SK-N-SH treated with all-trans-retinoic acid at 6 μM for 48 hours (cell line): ENCODE measurements at regions not wholly inside any gene's neighbourhood (a gene's known extent, or its start where the extent isn't known, plus 50 kb on each side); places are given as distances from the start of the nearest gene placed in this dataset.

Experiments used
- ATAC-seq: fragments of 200-7000 bp; cut with Tn5 transposase; 3 replicates; pipeline ENCODE4 v1.9.1; 2020; ENCODE audit warnings: mild to moderate bottlenecking, moderate library complexity
- ARNTL ChIP-seq: fragments of 450-650 bp; formaldehyde crosslinking; IDR thresholded peaks from 2 replicates; pipeline ENCODE4 v1.5.0; 2020; ENCODE audit warnings: low read depth, mild to moderate bottlenecking, moderate library complexity, borderline replicate concordance
- BACH2 ChIP-seq: fragments of 250-450 bp; sonication (Bioruptor Pico); IDR thresholded peaks from 2 replicates; pipeline ENCODE4 v1.9.0; 2021; ENCODE audit warnings: mild to moderate bottlenecking, borderline replicate concordance
- CREB5 ChIP-seq: fragments of 250-450 bp; sonication (Bioruptor Pico); IDR thresholded peaks from 2 replicates; pipeline ENCODE4 v1.5.1; 2020; ENCODE audit warnings: low read depth, mild to moderate bottlenecking, moderate library complexity
- CSDC2 ChIP-seq: fragments of 250-450 bp; sonication (Bioruptor Pico); IDR thresholded peaks from 2 replicates; pipeline ENCODE4 v1.5.0; 2020; ENCODE audit warnings: mild to moderate bottlenecking, moderate library complexity
- ISL1 ChIP-seq: fragments of 250-450 bp; sonication (Bioruptor Pico); IDR thresholded peaks from 2 replicates; pipeline ENCODE4 v2.1.2; 2022; ENCODE audit warnings: mild to moderate bottlenecking, moderate library complexity
- OSR1 ChIP-seq: fragments of 250-450 bp; sonication (Bioruptor Pico); IDR thresholded peaks from 2 replicates; pipeline ENCODE4 v1.8.0; 2022; ENCODE audit warnings: moderate library complexity, mild to moderate bottlenecking, inconsistent platforms
- POU6F1 ChIP-seq: fragments of 250-450 bp; sonication (Bioruptor Pico); IDR thresholded peaks from 2 replicates; pipeline ENCODE4 v1.8.0; 2021; ENCODE audit warnings: low read depth, mild to moderate bottlenecking, moderate library complexity, borderline replicate concordance
- PPARA ChIP-seq: fragments of 250-450 bp; sonication (Bioruptor Pico); IDR thresholded peaks from 2 replicates; pipeline ENCODE4 v1.5.0; 2020; ENCODE audit warnings: mild to moderate bottlenecking, borderline replicate concordance
- SNAI2 ChIP-seq: fragments of 250-450 bp; sonication (Bioruptor Pico); IDR thresholded peaks from 2 replicates; pipeline ENCODE4 v1.5.0; 2020; ENCODE audit warnings: mild to moderate bottlenecking, moderate library complexity
- TOX ChIP-seq: fragments of 250-450 bp; sonication (Bioruptor Pico); IDR thresholded peaks from 2 replicates; pipeline ENCODE4 v1.8.0; 2021; ENCODE audit warnings: mild to moderate bottlenecking, moderate library complexity, borderline replicate concordance
- TSHZ2 ChIP-seq: fragments of 250-450 bp; sonication (Bioruptor Pico); IDR thresholded peaks from 2 replicates; pipeline ENCODE4 v1.5.0; 2020; ENCODE audit warnings: mild to moderate bottlenecking, moderate library complexity
- ZNF565 ChIP-seq: fragments of 450-650 bp; formaldehyde crosslinking; conservative IDR thresholded peaks from 2 replicates; pipeline ENCODE4 v1.5.0; 2020; ENCODE audit warnings: low read depth, mild to moderate bottlenecking, moderate library complexity
- ZNF70 ChIP-seq: fragments of 450-650 bp; formaldehyde crosslinking; IDR thresholded peaks from 2 replicates; pipeline ENCODE4 v1.5.0; 2020; ENCODE audit warnings: mild to moderate bottlenecking, moderate library complexity
- ZNF8 ChIP-seq: fragments of 450-650 bp; formaldehyde crosslinking; IDR thresholded peaks from 2 replicates; pipeline ENCODE4 v1.5.0; 2020; ENCODE audit warnings: mild to moderate bottlenecking, moderate library complexity

- no peak for TF ChIP-seq SNAI2 (CRISPR knock-in tag)
- no peak for TF ChIP-seq ZNF565 (CRISPR knock-in tag)
- TF ChIP-seq ZNF70 (CRISPR knock-in tag) = no peak
- no peak for TF ChIP-seq BACH2 (CRISPR knock-in tag)
- no peak for TF ChIP-seq TSHZ2
- TF ChIP-seq TOX (CRISPR knock-in tag) = no peak
- TF ChIP-seq POU6F1 (CRISPR knock-in tag) = no peak
- no peak for TF ChIP-seq PPARA (CRISPR knock-in tag)
- no peak for TF ChIP-seq ZNF8 (CRISPR knock-in tag)
- no peak for TF ChIP-seq ISL1 (CRISPR knock-in tag)
- no peak for TF ChIP-seq CSDC2 (CRISPR knock-in tag)
- no peak for ATAC-seq
Observed at GRCh38 chr2:196369967-196370366, 198.6 kb upstream of the STK17B start.

GRCh38 chr2:196370381-196370780 lies 199.0 kb upstream of the STK17B start:
- ATAC-seq = no peak
- TF ChIP-seq CSDC2 (CRISPR knock-in tag) (no peak), ZNF565 (CRISPR knock-in tag) (no peak), ZNF70 (CRISPR knock-in tag) (no peak), TSHZ2 (no peak), OSR1 (CRISPR knock-in tag) (no peak)

- no peak for ATAC-seq
Observed at GRCh38 chr2:196372276-196372809, 201.0 kb upstream of the STK17B start.

GRCh38 chr2:196372811-196373664 lies 201.7 kb upstream of the STK17B start:
- TF ChIP-seq CREB5 (CRISPR knock-in tag) = no peak
- peak; percentile 51; the same call in 2 of the 3 replicates for ATAC-seq

More at GRCh38 chr2:196372276-196372809, 201.0 kb upstream of the STK17B start:
- TF ChIP-seq ARNTL (CRISPR knock-in tag) = no peak
- TF ChIP-seq ZNF8 (CRISPR knock-in tag) = no peak
- no peak for TF ChIP-seq BACH2 (CRISPR knock-in tag)
